IMR-90 (cell line): ENCODE measurements at regions not wholly inside any gene's neighbourhood (a gene's known extent, or its start where the extent isn't known, plus 50 kb on each side); places are given as distances from the start of the nearest gene placed in this dataset.

Source experiments
- ATAC-seq: fragments of 200-7000 bp; cut with Tn5 transposase; 2 replicates; pipeline ENCODE4 v1.9.1; 2020; ENCODE audit warnings: low read depth, mild to moderate bottlenecking, moderate library complexity
- BruUV-seq: library from RNA; stranded (reverse); fragments of 400-500 nt; replicated peaks from 2 replicates; lab custom pipeline; 2021; lab: Mats Ljungman, UMichigan
- CTCF ChIA-PET: fragments of 300-600 bp; formaldehyde crosslinking; extraction: SDS; loops from one replicate; lab custom pipeline; 2021; ENCODE audit warnings: antibody characterized with exemption; lab: Yijun Ruan, JAX
- POLR2A ChIA-PET: fragments of 300-600 bp; sonication (Branson Sonifier 250); formaldehyde crosslinking; loops from one replicate; lab custom pipeline; 2022; ENCODE audit warnings: antibody characterized with exemption; ENCODE audit not compliant: unreplicated experiment; lab: Charles Lee
- DNase-seq: peaks from one replicate; pipeline ENCODE4 v3.0.0; 2013
- H2AFZ ChIP-seq: replicated peaks from 2 replicates; pipeline ENCODE3; 2013; ENCODE audit warnings: low read length, mild to moderate bottlenecking; ENCODE audit not compliant: poor library complexity
- H2AK5ac ChIP-seq: 2 replicates; pipeline ENCODE4 v1.6.1; 2013; ENCODE audit warnings: low read depth, low read length, inconsistent platforms
- H2AK9ac ChIP-seq: replicated peaks from 2 replicates; pipeline ENCODE3; 2013; ENCODE audit warnings: mild to moderate bottlenecking, low read depth, low read length, moderate library complexity; ENCODE audit not compliant: poor library complexity
- H2BK120ac ChIP-seq: 2 replicates; pipeline ENCODE4 v1.6.1; 2013; ENCODE audit warnings: low read depth, low read length, inconsistent platforms
- H2BK15ac ChIP-seq: 3 replicates; pipeline ENCODE4 v1.6.1; 2013; ENCODE audit warnings: low read depth, low read length, inconsistent platforms
- H2BK20ac ChIP-seq: 2 replicates; pipeline ENCODE4 v1.6.1; 2013; ENCODE audit warnings: low read depth, mild to moderate bottlenecking, inconsistent platforms, low read length, moderate library complexity
- H2BK5ac ChIP-seq: 2 replicates; pipeline ENCODE4 v1.6.1; 2013; ENCODE audit warnings: mild to moderate bottlenecking, low read depth, low read length, inconsistent platforms; ENCODE audit not compliant: poor library complexity, severe bottlenecking
- H3K14ac ChIP-seq: replicated peaks from 2 replicates; pipeline ENCODE4 v1.6.1; 2013; ENCODE audit warnings: low read depth, low read length, inconsistent platforms
- H3K18ac ChIP-seq: 2 replicates; pipeline ENCODE4 v1.6.1; 2013; ENCODE audit warnings: low read depth, low read length, control low read depth
- H3K23ac ChIP-seq: 2 replicates; pipeline ENCODE4 v1.6.1; 2013; ENCODE audit warnings: low read depth, low read length, inconsistent platforms
- H3K27ac ChIP-seq: 2 replicates; pipeline ENCODE4 v1.5.1; 2013; ENCODE audit warnings: mild to moderate bottlenecking, control low read depth, low read length; ENCODE audit not compliant: insufficient read depth
- H3K27me3 ChIP-seq: 2 replicates; pipeline ENCODE4 v1.6.1; 2013; ENCODE audit warnings: low read length; ENCODE audit not compliant: control insufficient read depth, insufficient read depth
- H3K36me3 ChIP-seq: 2 replicates; pipeline ENCODE4 v1.6.1; 2013; ENCODE audit warnings: low read length, mixed read lengths; ENCODE audit not compliant: control insufficient read depth, insufficient read depth
- H3K4ac ChIP-seq: 2 replicates; pipeline ENCODE4 v1.6.1; 2013; ENCODE audit warnings: low read depth, low read length, inconsistent platforms
- H3K4me1 ChIP-seq: 2 replicates; pipeline ENCODE4 v1.6.1; 2013; ENCODE audit warnings: low read length, mixed read lengths; ENCODE audit not compliant: control insufficient read depth, insufficient read depth
- H3K4me2 ChIP-seq: 2 replicates; pipeline ENCODE4 v1.6.1; 2013; ENCODE audit warnings: low read depth, mild to moderate bottlenecking, control low read depth, low read length, moderate library complexity
- H3K4me3 ChIP-seq: 2 replicates; pipeline ENCODE4 v1.5.1; 2013; ENCODE audit warnings: low read depth, mild to moderate bottlenecking, control low read depth, low read length, moderate library complexity; ENCODE audit not compliant: insufficient read depth
- H3K56ac ChIP-seq: 2 replicates; pipeline ENCODE4 v1.6.1; 2013; ENCODE audit warnings: low read length, inconsistent platforms; ENCODE audit not compliant: insufficient read depth; ENCODE audit errors: extremely low read depth
- H3K79me1 ChIP-seq, 2 experiments: 2 replicates each; pipeline ENCODE4 v1.6.1; 2013; ENCODE audit warnings: low read length in 2 of 2, inconsistent platforms in 1 of 2, low read depth in 1 of 2
- H3K9ac ChIP-seq: 2 replicates; pipeline ENCODE4 v1.6.1; 2013; ENCODE audit warnings: low read depth, low read length, control low read depth
- H3K9me1 ChIP-seq: 2 replicates; pipeline ENCODE4 v1.6.1; 2013; ENCODE audit warnings: low read length, inconsistent platforms; ENCODE audit not compliant: insufficient read depth
- H3K9me3 ChIP-seq: 2 replicates; pipeline ENCODE4 v1.6.1; 2013; ENCODE audit warnings: low read length; ENCODE audit not compliant: control insufficient read depth, insufficient read depth
- H4K20me1 ChIP-seq: 2 replicates; pipeline ENCODE4 v1.6.1; 2013; ENCODE audit warnings: low read length, inconsistent platforms; ENCODE audit not compliant: insufficient read depth
- H4K5ac ChIP-seq: 2 replicates; pipeline ENCODE4 v1.6.1; 2013; ENCODE audit warnings: mild to moderate bottlenecking, low read depth, low read length, control low read depth
- H4K8ac ChIP-seq, 2 experiments: 2 replicates each; pipeline ENCODE4 v1.6.1; 2013; ENCODE audit warnings: low read depth in 2 of 2, low read length in 2 of 2, control low read depth in 1 of 2, inconsistent platforms in 1 of 2
- H4K91ac ChIP-seq: 2 replicates; pipeline ENCODE4 v1.6.1; 2013; ENCODE audit warnings: low read depth, low read length, inconsistent platforms; ENCODE audit not compliant: insufficient read depth
- MXI1 ChIP-seq: IDR thresholded peaks from 2 replicates; pipeline ENCODE4 v1.6.1; 2012; ENCODE audit warnings: low read depth, mild to moderate bottlenecking, low read length, moderate library complexity, borderline replicate concordance
- RFX5 ChIP-seq: IDR thresholded peaks from 2 replicates; pipeline ENCODE4 v1.8.0; 2012; ENCODE audit warnings: low read depth, mild to moderate bottlenecking, low read length, moderate library complexity
- whole genome bisulfite sequencing, 2 experiments: methylation state at CpG; one replicate each; pipeline versions ENCODE4 v1.1.5 to v1.1.7; 2013; ENCODE audit warnings: missing lambda C conversion rate in 2 of 2; ENCODE audit not compliant: insufficient read length in 1 of 2; ENCODE audit errors: extremely low coverage in 2 of 2; 5-methylcytosine and 5-hydroxymethylcytosine counted together
- dilution Hi-C: fragments of 300-500 bp; cut with HindIII; formaldehyde crosslinking; loops from one replicate; pipeline ENCODE4 v1.14.3; 2018; ENCODE audit warnings: low sequenced_read_pairs; ENCODE audit not compliant: unreplicated experiment
- in situ Hi-C: fragments of 300-500 bp; cut with MboI; formaldehyde crosslinking; loops from 3 replicates; pipeline ENCODE4 v1.14.3; 2019; ENCODE audit warnings: low sequenced_read_pairs, inconsistent platforms, mixed read lengths
- intact Hi-C: fragments of 100-400 bp; cut with micrococcal nuclease; formaldehyde crosslinking; loops from 2 replicates; pipeline ENCODE4 v1.10.0; 2022

GRCh38 chr5:133681896-133682295 lies 69.6 kb upstream of the FSTL4 start:
- intact Hi-C loops (no loop called here), in situ Hi-C loops (no loop called here), dilution Hi-C loops (no loop called here)
- H3K14ac ChIP-seq, result no peak overlapping the region
- TF ChIP-seq RFX5 (no peak), MXI1 (no peak)
- H3K36me3 ChIP-seq, result no peaks in the 10 kb centered on the region
- no peaks in the 10 kb centered on the region for H3K4me1 ChIP-seq
- no peak overlapping the region for H3K4me3 ChIP-seq
- BruUV-seq, result no TSS peak
- H3K9me1 ChIP-seq, result no peaks in the 10 kb centered on the region
- H2BK15ac ChIP-seq, result no peak overlapping the region
- no peak overlapping the region for H3K4me2 ChIP-seq
- H4K20me1 ChIP-seq, result no peaks in the 10 kb centered on the region
- no peak overlapping the region for H2BK120ac ChIP-seq
- H4K91ac ChIP-seq, result no peak overlapping the region
- no peak overlapping the region for H3K56ac ChIP-seq
- no peak overlapping the region for H2BK5ac ChIP-seq
- ATAC-seq, result no peak
- H4K8ac ChIP-seq, result no peak overlapping the region
- no peak overlapping the region for H3K23ac ChIP-seq
- H3K9me3 ChIP-seq, result no peaks in the 10 kb centered on the region
- DNase-seq, result no peak
- H2AFZ ChIP-seq, result no peak overlapping the region
- WGBS, 2 experiments, result no CpG with 5 or more reads among the region's 2 CpGs
- CTCF ChIA-PET, result no interaction called here
- H2AK5ac ChIP-seq, result no peak overlapping the region
- no peak overlapping the region for H3K4ac ChIP-seq
- no peak overlapping the region for H3K9ac ChIP-seq
- H3K27ac ChIP-seq, result no peak overlapping the region
- no peaks in the 10 kb centered on the region for H3K79me1 ChIP-seq
- peaks cover 10% of the 10 kb centered on the region for H3K27me3 ChIP-seq
- no peak overlapping the region for H2AK9ac ChIP-seq
- no peak overlapping the region for H2BK20ac ChIP-seq
- POLR2A ChIA-PET, result no interaction called here
- H3K18ac ChIP-seq, result no peak overlapping the region
- H4K5ac ChIP-seq, result no peak overlapping the region
